ENCODE measurements at regions not wholly inside any gene's neighbourhood (a gene's known extent, or its start where the extent isn't known, plus 50 kb on each side); places are given as distances from the start of the nearest gene placed in this dataset.

DNA sequence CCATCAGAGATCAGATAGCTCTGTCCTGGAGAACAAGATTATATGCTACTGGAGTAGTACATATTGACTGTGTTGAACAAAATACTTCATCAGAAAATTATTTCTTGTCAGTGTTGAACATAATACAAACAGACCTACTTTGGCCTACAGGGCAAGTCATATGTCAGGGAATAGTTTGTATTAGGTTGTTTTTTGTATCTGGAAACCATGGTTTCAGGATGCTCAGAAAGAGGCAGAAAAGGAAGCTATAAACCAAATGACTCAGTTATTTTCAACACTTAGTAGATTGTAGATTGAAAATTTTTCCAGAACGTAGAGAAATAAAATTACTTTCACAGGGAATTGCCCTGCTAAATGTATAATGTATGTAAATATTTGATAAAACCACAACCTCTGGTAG is 198.4 kb downstream of the CYB561 start:
- no peaks in the 10 kb centered on the region for H3K9me2 ChIP-seq (ENCODE audit: insufficient read depth)
- H3K27ac ChIP-seq (ENCODE audit: low read depth) = no peak overlapping the region
- H3K79me2 ChIP-seq (replicated peaks; ENCODE audit: insufficient read depth) = no peaks in the 10 kb centered on the region
- peaks cover 4% of the 10 kb centered on the region for H3K4me1 Mint-ChIP-seq
- H4K20me1 ChIP-seq (replicated peaks; ENCODE audit: insufficient read depth) = no peaks in the 10 kb centered on the region
- ATAC-seq (no peak), DNase-seq (ENCODE audit: low spot score) (no peak)
- H3K27me3 ChIP-seq (ENCODE audit: insufficient read depth) = no peaks in the 10 kb centered on the region
- H3K4me1 ChIP-seq (ENCODE audit: insufficient read depth) = 0 out of 2 replicates have a peak, but pooled peaks cover 4% of the 10 kb centered on the region
- no peak overlapping the region for H2AFZ ChIP-seq
- H3K9me3 Mint-ChIP-seq = no peaks in the 10 kb centered on the region; the same call in 2 of the 3 replicates
- 0 out of 2 replicates have a peak overlapping the region, but pooled peaks have one; percentile 1 for H3K27ac Mint-ChIP-seq
- H3K4me3 ChIP-seq = no peak overlapping the region
- no peaks in the 10 kb centered on the region for H3F3A ChIP-seq (replicated peaks; ENCODE audit: low read depth)
- no peak for TF ChIP-seq ZNF114 (CRISPR knock-in tag; IDR thresholded peaks at IDR 0.05)
- TF ChIP-seq, protein P1, sequence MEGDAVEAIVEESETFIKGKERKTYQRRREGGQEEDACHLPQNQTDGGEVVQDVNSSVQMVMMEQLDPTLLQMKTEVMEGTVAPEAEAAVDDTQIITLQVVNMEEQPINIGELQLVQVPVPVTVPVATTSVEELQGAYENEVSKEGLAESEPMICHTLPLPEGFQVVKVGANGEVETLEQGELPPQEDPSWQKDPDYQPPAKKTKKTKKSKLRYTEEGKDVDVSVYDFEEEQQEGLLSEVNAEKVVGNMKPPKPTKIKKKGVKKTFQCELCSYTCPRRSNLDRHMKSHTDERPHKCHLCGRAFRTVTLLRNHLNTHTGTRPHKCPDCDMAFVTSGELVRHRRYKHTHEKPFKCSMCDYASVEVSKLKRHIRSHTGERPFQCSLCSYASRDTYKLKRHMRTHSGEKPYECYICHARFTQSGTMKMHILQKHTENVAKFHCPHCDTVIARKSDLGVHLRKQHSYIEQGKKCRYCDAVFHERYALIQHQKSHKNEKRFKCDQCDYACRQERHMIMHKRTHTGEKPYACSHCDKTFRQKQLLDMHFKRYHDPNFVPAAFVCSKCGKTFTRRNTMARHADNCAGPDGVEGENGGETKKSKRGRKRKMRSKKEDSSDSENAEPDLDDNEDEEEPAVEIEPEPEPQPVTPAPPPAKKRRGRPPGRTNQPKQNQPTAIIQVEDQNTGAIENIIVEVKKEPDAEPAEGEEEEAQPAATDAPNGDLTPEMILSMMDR (conservative IDR thresholded peaks at IDR 0.05; ENCODE audit: low read depth in 2 of 2) = no peak
- TF ChIP-seq JUNB (IDR thresholded peaks at IDR 0.05; ENCODE audit: unreplicated experiment) = no peak
- TF ChIP-seq, protein P2, sequence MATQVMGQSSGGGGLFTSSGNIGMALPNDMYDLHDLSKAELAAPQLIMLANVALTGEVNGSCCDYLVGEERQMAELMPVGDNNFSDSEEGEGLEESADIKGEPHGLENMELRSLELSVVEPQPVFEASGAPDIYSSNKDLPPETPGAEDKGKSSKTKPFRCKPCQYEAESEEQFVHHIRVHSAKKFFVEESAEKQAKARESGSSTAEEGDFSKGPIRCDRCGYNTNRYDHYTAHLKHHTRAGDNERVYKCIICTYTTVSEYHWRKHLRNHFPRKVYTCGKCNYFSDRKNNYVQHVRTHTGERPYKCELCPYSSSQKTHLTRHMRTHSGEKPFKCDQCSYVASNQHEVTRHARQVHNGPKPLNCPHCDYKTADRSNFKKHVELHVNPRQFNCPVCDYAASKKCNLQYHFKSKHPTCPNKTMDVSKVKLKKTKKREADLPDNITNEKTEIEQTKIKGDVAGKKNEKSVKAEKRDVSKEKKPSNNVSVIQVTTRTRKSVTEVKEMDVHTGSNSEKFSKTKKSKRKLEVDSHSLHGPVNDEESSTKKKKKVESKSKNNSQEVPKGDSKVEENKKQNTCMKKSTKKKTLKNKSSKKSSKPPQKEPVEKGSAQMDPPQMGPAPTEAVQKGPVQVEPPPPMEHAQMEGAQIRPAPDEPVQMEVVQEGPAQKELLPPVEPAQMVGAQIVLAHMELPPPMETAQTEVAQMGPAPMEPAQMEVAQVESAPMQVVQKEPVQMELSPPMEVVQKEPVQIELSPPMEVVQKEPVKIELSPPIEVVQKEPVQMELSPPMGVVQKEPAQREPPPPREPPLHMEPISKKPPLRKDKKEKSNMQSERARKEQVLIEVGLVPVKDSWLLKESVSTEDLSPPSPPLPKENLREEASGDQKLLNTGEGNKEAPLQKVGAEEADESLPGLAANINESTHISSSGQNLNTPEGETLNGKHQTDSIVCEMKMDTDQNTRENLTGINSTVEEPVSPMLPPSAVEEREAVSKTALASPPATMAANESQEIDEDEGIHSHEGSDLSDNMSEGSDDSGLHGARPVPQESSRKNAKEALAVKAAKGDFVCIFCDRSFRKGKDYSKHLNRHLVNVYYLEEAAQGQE (IDR thresholded peaks at IDR 0.05; ENCODE audit: unreplicated experiment) = no peak
- no peak for TF ChIP-seq CREB1 (CRISPR knock-in tag; IDR thresholded peaks at IDR 0.05; ENCODE audit: low read depth)
- no peak for TF ChIP-seq ETS1 (IDR thresholded peaks at IDR 0.05)
- no peak for TF ChIP-seq EZH2phosphoT487 (IDR thresholded peaks at IDR 0.05; ENCODE audit: unreplicated experiment)
- TF ChIP-seq, protein P3, sequence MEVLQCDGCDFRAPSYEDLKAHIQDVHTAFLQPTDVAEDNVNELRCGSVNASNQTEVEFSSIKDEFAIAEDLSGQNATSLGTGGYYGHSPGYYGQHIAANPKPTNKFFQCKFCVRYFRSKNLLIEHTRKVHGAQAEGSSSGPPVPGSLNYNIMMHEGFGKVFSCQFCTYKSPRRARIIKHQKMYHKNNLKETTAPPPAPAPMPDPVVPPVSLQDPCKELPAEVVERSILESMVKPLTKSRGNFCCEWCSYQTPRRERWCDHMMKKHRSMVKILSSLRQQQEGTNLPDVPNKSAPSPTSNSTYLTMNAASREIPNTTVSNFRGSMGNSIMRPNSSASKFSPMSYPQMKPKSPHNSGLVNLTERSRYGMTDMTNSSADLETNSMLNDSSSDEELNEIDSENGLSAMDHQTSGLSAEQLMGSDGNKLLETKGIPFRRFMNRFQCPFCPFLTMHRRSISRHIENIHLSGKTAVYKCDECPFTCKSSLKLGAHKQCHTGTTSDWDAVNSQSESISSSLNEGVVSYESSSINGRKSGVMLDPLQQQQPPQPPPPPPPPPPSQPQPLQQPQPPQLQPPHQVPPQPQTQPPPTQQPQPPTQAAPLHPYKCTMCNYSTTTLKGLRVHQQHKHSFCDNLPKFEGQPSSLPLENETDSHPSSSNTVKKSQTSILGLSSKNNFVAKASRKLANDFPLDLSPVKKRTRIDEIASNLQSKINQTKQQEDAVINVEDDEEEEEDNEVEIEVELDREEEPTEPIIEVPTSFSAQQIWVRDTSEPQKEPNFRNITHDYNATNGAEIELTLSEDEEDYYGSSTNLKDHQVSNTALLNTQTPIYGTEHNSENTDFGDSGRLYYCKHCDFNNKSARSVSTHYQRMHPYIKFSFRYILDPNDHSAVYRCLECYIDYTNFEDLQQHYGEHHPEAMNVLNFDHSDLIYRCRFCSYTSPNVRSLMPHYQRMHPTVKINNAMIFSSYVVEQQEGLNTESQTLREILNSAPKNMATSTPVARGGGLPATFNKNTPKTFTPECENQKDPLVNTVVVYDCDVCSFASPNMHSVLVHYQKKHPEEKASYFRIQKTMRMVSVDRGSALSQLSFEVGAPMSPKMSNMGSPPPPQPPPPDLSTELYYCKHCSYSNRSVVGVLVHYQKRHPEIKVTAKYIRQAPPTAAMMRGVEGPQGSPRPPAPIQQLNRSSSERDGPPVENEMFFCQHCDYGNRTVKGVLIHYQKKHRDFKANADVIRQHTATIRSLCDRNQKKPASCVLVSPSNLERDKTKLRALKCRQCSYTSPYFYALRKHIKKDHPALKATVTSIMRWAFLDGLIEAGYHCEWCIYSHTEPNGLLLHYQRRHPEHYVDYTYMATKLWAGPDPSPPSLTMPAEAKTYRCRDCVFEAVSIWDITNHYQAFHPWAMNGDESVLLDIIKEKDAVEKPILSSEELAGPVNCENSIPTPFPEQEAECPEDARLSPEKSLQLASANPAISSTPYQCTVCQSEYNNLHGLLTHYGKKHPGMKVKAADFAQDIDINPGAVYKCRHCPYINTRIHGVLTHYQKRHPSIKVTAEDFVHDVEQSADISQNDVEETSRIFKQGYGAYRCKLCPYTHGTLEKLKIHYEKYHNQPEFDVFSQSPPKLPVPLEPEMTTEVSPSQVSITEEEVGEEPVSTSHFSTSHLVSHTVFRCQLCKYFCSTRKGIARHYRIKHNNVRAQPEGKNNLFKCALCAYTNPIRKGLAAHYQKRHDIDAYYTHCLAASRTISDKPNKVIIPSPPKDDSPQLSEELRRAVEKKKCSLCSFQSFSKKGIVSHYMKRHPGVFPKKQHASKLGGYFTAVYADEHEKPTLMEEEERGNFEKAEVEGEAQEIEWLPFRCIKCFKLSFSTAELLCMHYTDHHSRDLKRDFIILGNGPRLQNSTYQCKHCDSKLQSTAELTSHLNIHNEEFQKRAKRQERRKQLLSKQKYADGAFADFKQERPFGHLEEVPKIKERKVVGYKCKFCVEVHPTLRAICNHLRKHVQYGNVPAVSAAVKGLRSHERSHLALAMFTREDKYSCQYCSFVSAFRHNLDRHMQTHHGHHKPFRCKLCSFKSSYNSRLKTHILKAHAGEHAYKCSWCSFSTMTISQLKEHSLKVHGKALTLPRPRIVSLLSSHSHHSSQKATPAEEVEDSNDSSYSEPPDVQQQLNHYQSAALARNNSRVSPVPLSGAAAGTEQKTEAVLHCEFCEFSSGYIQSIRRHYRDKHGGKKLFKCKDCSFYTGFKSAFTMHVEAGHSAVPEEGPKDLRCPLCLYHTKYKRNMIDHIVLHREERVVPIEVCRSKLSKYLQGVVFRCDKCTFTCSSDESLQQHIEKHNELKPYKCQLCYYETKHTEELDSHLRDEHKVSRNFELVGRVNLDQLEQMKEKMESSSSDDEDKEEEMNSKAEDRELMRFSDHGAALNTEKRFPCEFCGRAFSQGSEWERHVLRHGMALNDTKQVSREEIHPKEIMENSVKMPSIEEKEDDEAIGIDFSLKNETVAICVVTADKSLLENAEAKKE (CRISPR knock-in tag; IDR thresholded peaks at IDR 0.05) = no peak
- TF ChIP-seq POLR2AphosphoS5 (IDR thresholded peaks at IDR 0.05; ENCODE audit: low read depth) = no peak
- no peak for TF ChIP-seq EZH2 (IDR thresholded peaks at IDR 0.05; ENCODE audit: low read depth, unreplicated experiment)
- no peaks in the 10 kb centered on the region for H3K27me3 Mint-ChIP-seq (ENCODE audit: insufficient read depth, low read depth, poor library complexity)
- no peak overlapping the region for H3K4me3 Mint-ChIP-seq
- H3K4me2 ChIP-seq = no peak overlapping the region
- H3K36me3 ChIP-seq (ENCODE audit: insufficient read depth) = no peaks in the 10 kb centered on the region
- H3K36me3 Mint-ChIP-seq (ENCODE audit: low read depth) = no peaks in the 10 kb centered on the region; the same call in 2 of the 3 replicates
